Skeletal muscle cell (primary cell): ENCODE measurements at regions not wholly inside any gene's neighbourhood (a gene's known extent, or its start where the extent isn't known, plus 50 kb on each side); places are given as distances from the start of the nearest gene placed in this dataset.
"Not testable (repeated sequence)": the region's sequence is repeated elsewhere in the genome, so short reads cannot be mapped to it uniquely, and the experiment has no call there.

ENCODE experiments used
- DNase-seq: peaks from one replicate; pipeline ENCODE4 v3.0.0-alpha.2; 2010; ENCODE audit warnings: low read depth
- H3K4me3 ChIP-seq: 2 replicates; pipeline ENCODE4 v1.5.1; 2011; ENCODE audit warnings: low read depth, mild to moderate bottlenecking, control low read depth, low read length, moderate library complexity

- no peak overlapping the region for H3K4me3 ChIP-seq
- no peak for DNase-seq
Measured at GRCh38 chr5:167261309-167262100, 1029.9 kb upstream of the WWC1 start.

- no peak overlapping the region for H3K4me3 ChIP-seq
- DNase-seq, result no peak
Measured at GRCh38 chr5:167263185-167263584, 1028.3 kb upstream of the WWC1 start.

- H3K4me3 ChIP-seq, result no peak overlapping the region
- no peak for DNase-seq
Measured at GRCh38 chr5:167264348-167264747, 1027.1 kb upstream of the WWC1 start.

- no peak for DNase-seq
- no peak overlapping the region for H3K4me3 ChIP-seq
Measured at GRCh38 chr5:167268337-167268736, 1023.1 kb upstream of the WWC1 start.

- DNase-seq, result no peak
- H3K4me3 ChIP-seq, result no peak overlapping the region
Measured at GRCh38 chr5:167269146-167269545, 1022.3 kb upstream of the WWC1 start.

- no peak overlapping the region for H3K4me3 ChIP-seq
- DNase-seq, result no peak
Measured at GRCh38 chr5:167271081-167271480, 1020.4 kb upstream of the WWC1 start.

- H3K4me3 ChIP-seq, result no peak overlapping the region
Measured at GRCh38 chr5:167271511-167271910, 1019.9 kb upstream of the WWC1 start.

GRCh38 chr5:167280111-167280510 lies 1011.3 kb upstream of the WWC1 start:
- DNase-seq, result no peak
- H3K4me3 ChIP-seq, result no peak overlapping the region

More at GRCh38 chr5:167271511-167271910, 1019.9 kb upstream of the WWC1 start:
- no peak for DNase-seq

GRCh38 chr5:167281925-167282324 lies 1009.5 kb upstream of the WWC1 start:
- no peak for DNase-seq
- H3K4me3 ChIP-seq, result no peak overlapping the region

- no peak overlapping the region for H3K4me3 ChIP-seq
- DNase-seq, result no peak
Measured at GRCh38 chr5:167283691-167284090, 1007.8 kb upstream of the WWC1 start.

- peak; percentile 11 for DNase-seq
- no peak overlapping the region for H3K4me3 ChIP-seq
Measured at GRCh38 chr5:167284222-167284890, 1007.1 kb upstream of the WWC1 start.

GRCh38 chr5:167285591-167285990 lies 1005.9 kb upstream of the WWC1 start:
- no peak for DNase-seq
- H3K4me3 ChIP-seq, result no peak overlapping the region

- no peak overlapping the region for H3K4me3 ChIP-seq
- DNase-seq, result no peak
Measured at GRCh38 chr5:167286891-167287290, 1004.6 kb upstream of the WWC1 start.

GRCh38 chr5:167290478-167290877 lies 1001.0 kb upstream of the WWC1 start:
- no peak for DNase-seq
- no peak overlapping the region for H3K4me3 ChIP-seq

GRCh38 chr5:167294882-167295680 lies 996.4 kb upstream of the WWC1 start:
- H3K4me3 ChIP-seq, result no peak overlapping the region
- peak; percentile 80 for DNase-seq

- peak; percentile 10 for DNase-seq
- H3K4me3 ChIP-seq, result no peak overlapping the region
Measured at GRCh38 chr5:167295681-167296005, 995.8 kb upstream of the WWC1 start.

GRCh38 chr5:167296066-167296465 lies 995.4 kb upstream of the WWC1 start:
- no peak for DNase-seq
- no peak overlapping the region for H3K4me3 ChIP-seq

- DNase-seq, result no peak
- no peak overlapping the region for H3K4me3 ChIP-seq
Measured at GRCh38 chr5:167296661-167297060, 994.8 kb upstream of the WWC1 start.

- DNase-seq, result not testable (repeated sequence)
Measured at GRCh38 chr5:167299861-167300260, 991.6 kb upstream of the WWC1 start.

GRCh38 chr5:167303582-167303981 lies 987.9 kb upstream of the WWC1 start:
- DNase-seq, result no peak
- no peak overlapping the region for H3K4me3 ChIP-seq

More at GRCh38 chr5:167299861-167300260, 991.6 kb upstream of the WWC1 start:
- not testable (repeated sequence) for H3K4me3 ChIP-seq
